WERI-Rb-1 (cell line): ENCODE measurements at regions not wholly inside any gene's neighbourhood (a gene's known extent, or its start where the extent isn't known, plus 50 kb on each side); places are given as distances from the start of the nearest gene placed in this dataset.

Source experiments
- DNase-seq: peaks from one replicate; pipeline ENCODE4 v3.0.0-alpha.2; 2020
- H3K27ac ChIP-seq: fragments of 250-450 bp; sonication (Bioruptor Pico); 2 replicates; pipeline ENCODE4 v1.5.1; 2020; ENCODE audit warnings: mild to moderate bottlenecking, moderate library complexity
- H3K27me3 ChIP-seq: fragments of 250-450 bp; sonication (Bioruptor Pico); 2 replicates; pipeline ENCODE4 v1.5.1; 2021; ENCODE audit warnings: mild to moderate bottlenecking, low read depth, moderate library complexity; ENCODE audit not compliant: insufficient read depth, severe bottlenecking
- H3K36me3 ChIP-seq: fragments of 250-450 bp; sonication (Bioruptor Pico); 2 replicates; pipeline ENCODE4 v1.5.1; 2020; ENCODE audit warnings: mild to moderate bottlenecking, moderate library complexity
- H3K4me3 ChIP-seq: 2 replicates; pipeline ENCODE4 v1.5.1; 2011; ENCODE audit warnings: low read depth, mild to moderate bottlenecking, control low read depth, low read length
- H3K9me3 ChIP-seq: fragments of 250-450 bp; sonication (Bioruptor Pico); 2 replicates; pipeline ENCODE4 v1.5.1; 2021; ENCODE audit warnings: mild to moderate bottlenecking, moderate library complexity; ENCODE audit not compliant: severe bottlenecking
- TF ChIP-seq, protein P1 (sequence below): IDR thresholded peaks from 2 replicates; pipeline ENCODE4 v1.5.1; 2011; ENCODE audit warnings: low read depth, mild to moderate bottlenecking, control low read depth, inconsistent platforms, low read length

DNA sequence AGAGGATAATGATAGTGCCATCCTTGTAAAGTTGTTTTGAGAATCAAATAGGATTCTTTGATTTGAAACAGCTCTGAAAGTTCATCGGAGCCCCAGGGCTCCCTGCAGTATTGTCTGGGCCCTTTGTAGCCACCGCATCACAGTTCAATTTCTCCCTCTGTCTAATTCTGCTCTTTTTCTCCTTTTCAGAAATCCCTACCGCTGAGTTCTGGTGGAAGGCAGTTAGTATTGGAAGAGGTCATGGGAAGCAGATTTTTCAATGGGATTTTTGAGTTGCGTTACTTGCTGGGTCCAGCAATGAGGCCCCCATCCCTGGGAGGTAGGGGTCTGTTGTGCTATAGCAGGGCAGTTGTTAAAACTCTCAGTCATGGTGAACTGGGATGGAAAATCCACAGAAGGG lies 101.0 kb upstream of the DISP3 start:
- H3K4me3 ChIP-seq = no peak overlapping the region
- peaks cover 10% of the 10 kb centered on the region for H3K9me3 ChIP-seq
- DNase-seq = no peak
- H3K36me3 ChIP-seq = no peaks in the 10 kb centered on the region
- TF ChIP-seq, protein P1, sequence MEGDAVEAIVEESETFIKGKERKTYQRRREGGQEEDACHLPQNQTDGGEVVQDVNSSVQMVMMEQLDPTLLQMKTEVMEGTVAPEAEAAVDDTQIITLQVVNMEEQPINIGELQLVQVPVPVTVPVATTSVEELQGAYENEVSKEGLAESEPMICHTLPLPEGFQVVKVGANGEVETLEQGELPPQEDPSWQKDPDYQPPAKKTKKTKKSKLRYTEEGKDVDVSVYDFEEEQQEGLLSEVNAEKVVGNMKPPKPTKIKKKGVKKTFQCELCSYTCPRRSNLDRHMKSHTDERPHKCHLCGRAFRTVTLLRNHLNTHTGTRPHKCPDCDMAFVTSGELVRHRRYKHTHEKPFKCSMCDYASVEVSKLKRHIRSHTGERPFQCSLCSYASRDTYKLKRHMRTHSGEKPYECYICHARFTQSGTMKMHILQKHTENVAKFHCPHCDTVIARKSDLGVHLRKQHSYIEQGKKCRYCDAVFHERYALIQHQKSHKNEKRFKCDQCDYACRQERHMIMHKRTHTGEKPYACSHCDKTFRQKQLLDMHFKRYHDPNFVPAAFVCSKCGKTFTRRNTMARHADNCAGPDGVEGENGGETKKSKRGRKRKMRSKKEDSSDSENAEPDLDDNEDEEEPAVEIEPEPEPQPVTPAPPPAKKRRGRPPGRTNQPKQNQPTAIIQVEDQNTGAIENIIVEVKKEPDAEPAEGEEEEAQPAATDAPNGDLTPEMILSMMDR = no peak
- H3K27me3 ChIP-seq = no peaks in the 10 kb centered on the region
- H3K27ac ChIP-seq = peak overlapping the region; percentile 83; the same call in 1 of the 2 replicates

DNA sequence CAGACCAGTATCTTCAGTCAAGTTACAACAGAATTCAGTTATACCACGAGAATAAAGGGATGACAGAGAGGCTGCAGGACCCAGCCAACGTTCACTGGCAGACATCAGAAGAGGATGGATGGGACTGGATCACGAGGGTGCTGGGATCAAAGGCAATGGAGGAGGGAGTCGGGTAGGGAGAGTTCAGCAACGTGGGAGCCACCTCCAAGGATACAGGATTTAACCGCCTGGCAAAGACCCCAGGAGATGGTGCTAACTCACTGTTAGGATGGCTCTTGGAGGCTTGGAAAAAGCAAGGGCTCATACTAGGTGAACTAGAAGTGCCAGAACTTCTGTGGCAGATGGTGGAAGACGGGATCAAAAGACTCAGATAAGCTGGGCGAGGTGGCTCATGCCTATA lies 99.1 kb upstream of the DISP3 start:
- Histone ChIP-seq H3K27ac (peak overlapping the region; percentile 56), H3K36me3 (no peaks in the 10 kb centered on the region), H3K4me3 (no peak overlapping the region), H3K27me3 (no peaks in the 10 kb centered on the region), H3K9me3 (peaks cover 10% of the 10 kb centered on the region)
- TF ChIP-seq, protein P1 = peak; percentile 33; the same call in 1 of the 2 replicates
- peak; percentile 81 for DNase-seq

DNA sequence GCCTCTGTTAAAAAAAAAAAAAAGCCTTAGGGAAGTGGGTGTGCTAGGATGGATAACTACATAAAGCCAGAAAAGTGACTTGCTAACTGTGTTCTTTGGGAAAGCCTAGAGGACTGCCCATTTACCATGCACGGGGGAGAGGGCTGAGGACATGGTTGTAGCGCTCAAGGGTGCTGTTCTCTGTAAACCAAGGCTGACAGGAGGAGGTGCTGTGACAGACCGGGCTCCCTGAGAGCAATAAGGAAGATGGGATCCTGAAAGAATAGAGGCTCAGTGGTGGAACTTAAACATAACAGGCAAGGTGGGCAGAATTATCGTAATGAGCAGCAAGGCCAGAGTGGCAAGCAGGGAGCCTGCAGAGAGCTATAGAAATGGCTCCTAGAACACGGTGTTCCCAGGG lies 98.5 kb upstream of the DISP3 start:
- H3K27ac ChIP-seq = peak overlapping the region; percentile 32; the same call in 1 of the 2 replicates
- H3K4me3 ChIP-seq = no peak overlapping the region
- peaks cover 10% of the 10 kb centered on the region for H3K9me3 ChIP-seq
- DNase-seq = no peak
- TF ChIP-seq, protein P1 = peak; percentile 30; the same call in 1 of the 2 replicates
- H3K27me3 ChIP-seq = no peaks in the 10 kb centered on the region
- no peaks in the 10 kb centered on the region for H3K36me3 ChIP-seq

DNA sequence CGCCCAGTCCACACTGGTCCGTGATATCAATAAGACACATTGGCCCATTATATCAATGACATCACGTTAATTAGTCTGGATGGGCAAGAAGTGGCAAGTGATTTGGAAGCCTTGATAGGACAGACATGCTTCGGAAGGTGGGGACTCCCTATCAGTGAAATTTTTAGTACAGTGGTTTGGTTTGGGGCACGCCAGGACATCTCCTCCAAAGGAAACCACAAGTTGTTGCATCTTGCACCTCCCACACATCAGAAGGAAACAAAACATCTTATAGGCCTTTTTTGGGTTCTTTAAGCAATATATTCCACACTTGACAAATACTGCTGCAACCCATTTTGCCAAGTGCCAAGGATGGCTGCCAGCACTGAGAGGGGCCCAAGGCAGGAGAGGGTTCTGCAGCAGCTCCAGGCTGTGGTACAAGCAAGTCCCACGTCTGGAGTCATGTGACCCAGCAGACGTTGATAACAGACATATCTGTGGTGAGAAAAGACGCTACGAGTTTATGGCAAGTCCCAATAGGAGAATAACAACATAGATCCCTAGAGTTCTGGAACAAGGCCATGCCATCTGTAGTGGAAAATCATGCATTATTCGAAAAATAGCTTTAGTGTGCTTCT lies 95.3 kb upstream of the DISP3 start:
- H3K4me3 ChIP-seq = no peak overlapping the region
- H3K9me3 ChIP-seq = peaks cover 10% of the 10 kb centered on the region
- H3K27ac ChIP-seq = no peak overlapping the region
- H3K27me3 ChIP-seq = no peaks in the 10 kb centered on the region
- TF ChIP-seq, protein P1 = no peak
- H3K36me3 ChIP-seq = no peaks in the 10 kb centered on the region
- no peak for DNase-seq

DNA sequence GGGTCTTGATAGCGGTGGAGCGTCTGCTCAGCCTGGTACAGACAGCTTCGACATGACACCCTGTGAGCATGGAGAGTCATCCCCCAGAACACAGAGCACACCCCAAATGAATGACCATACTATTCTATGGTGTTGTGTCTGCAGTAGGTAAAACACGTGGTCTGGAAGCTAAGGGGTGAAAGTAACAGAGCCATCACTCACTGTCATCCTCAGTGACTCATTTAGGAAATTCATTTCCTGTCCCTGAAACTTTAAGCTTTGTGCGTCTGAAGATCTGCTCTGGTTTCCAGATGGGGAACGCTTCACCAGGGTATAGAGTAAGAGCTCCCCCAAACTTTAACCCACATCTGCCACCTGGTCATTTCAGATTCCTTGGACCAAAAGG lies 94.8 kb upstream of the DISP3 start:
- H3K9me3 ChIP-seq = peaks cover 10% of the 10 kb centered on the region
- H3K4me3 ChIP-seq = no peak overlapping the region
- no peak for DNase-seq
- H3K27ac ChIP-seq = no peak overlapping the region
- no peaks in the 10 kb centered on the region for H3K36me3 ChIP-seq
- no peaks in the 10 kb centered on the region for H3K27me3 ChIP-seq
- TF ChIP-seq, protein P1 = no peak

DNA sequence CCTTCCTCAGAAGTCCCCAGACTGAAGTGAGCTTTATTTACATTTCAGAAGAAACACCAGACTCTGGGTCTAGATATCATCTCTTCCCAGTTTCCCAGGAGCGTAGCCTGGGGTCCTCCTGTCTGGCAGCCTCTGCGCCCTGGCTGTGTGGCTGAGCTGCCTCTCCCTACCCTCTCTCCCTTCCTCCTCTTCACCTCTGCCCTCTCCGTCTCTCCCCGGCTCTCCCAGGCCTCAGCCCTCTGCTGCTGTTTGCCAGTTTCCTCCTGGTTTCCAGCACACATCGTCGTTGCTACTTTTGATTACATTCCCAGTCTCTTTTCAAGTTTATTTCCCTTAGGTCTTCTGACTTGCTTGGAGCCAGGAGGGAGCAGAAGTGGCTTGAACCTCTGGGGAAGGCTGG lies 91.1 kb upstream of the DISP3 start:
- H3K9me3 ChIP-seq = no peaks in the 10 kb centered on the region
- no peak for DNase-seq
- no peak overlapping the region for H3K27ac ChIP-seq
- no peaks in the 10 kb centered on the region for H3K36me3 ChIP-seq
- H3K27me3 ChIP-seq = no peaks in the 10 kb centered on the region
- TF ChIP-seq, protein P1 = no peak
- H3K4me3 ChIP-seq = no peak overlapping the region
